GM19328 (cell line): ENCODE measurements at regions not wholly inside any gene's neighbourhood (a gene's known extent, or its start where the extent isn't known, plus 50 kb on each side); places are given as distances from the start of the nearest gene placed in this dataset.

Experiments
- ATAC-seq: cut with Tn5 transposase; IDR thresholded peaks from one replicate; pipeline ENCODE4 v1.9.1; 2021; ENCODE audit warnings: mild to moderate bottlenecking, moderate library complexity; ENCODE audit not compliant: unreplicated experiment

DNA sequence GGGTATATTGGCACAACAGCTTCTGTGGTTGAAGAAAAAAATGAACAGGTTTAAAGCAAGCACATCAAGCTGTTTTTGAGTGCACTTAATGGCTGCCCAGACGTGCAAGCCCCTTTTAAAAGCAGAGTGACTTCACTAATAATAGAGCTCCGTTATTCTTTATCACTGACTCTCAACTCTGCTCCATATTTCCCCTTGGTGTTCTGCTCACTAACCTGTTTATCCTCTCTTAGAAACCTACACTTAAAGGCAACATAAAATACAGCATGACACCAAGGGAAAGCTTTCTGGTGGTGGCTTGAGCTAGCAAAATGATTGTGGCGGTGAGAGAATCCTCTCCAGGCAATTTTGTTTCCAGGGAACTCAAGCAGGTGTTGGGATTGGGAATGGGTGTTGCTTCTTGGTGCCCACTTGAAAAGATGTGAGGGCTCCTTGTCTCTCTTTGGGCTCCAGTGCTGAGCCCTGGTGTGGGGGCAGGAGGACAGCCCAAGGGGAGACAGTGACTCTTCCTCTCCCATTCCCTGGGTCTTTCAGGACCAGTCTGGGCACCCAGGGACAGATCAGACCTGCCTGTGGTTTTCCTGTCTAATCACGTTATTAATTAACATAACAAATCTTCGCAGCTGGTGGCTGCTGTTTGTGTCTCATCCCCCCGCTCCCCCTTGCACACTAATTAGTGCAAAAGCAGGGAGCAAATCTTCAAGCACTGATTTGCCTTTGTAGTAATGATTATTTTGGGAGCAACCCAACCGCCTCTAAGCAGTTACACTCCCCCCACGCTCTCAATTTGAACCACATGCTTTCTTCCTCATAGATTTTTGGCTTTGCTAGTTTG, 289.4 kb upstream of the CXCR4 start:
- ATAC-seq = no peak

DNA sequence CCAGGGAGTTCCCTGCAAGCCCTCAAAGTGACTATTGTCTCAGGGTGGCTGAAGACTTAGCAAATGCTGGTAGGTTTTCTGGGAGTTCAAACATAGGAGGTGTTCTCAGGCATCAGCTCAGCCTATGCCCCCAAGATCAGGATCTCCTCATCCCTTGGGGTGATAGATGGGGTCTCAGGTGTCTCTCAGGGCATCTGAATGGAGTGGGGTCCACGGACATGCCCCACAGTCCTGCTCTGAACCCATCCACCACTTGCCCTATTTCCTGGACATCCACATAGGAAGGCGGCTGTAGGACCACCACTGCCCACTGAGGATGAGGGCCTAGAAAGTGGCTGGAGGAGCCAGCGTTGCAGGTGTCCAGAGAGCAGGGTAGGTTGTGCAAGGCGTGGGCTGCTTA, 287.0 kb upstream of the CXCR4 start:
- ATAC-seq = no peak

DNA sequence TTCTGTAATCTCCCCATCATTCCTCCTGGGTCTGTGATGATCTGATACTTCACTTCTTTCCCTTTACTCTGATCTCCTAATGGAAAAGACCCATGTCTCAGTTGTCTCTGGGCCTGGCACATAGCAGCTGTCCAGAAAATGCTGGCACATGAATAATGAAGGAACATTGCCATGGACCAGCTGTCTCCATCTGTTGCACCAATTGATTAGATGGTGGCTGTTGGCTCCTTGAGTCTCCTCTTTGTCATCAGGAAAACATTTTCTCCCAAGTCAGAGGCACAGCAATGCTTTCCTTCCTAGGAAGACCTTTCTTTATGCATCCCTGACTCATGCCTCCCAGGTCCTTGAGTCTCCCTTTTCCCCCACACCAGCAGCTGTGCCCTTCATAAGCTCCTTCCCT, 286.2 kb upstream of the CXCR4 start:
- no peak for ATAC-seq

DNA sequence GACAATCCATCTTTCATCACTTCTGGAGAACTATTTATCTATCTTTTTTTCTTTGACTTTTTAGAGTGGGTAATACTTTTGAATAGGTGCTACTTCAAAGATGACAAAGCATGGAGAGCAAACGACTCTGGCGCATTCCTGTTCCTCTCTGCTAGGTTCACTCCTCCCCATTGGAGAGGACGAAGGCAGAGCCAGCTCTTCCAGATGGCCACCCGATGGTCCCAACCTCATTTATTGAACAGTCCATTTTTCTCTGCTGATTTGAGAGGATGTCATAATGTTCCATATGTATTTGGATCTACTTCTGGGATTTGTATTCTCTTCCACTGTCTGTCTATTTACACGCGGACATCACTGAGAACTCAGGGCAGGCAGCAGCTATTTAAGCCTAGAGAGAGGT, 284.3 kb upstream of the CXCR4 start:
- no peak for ATAC-seq

DNA sequence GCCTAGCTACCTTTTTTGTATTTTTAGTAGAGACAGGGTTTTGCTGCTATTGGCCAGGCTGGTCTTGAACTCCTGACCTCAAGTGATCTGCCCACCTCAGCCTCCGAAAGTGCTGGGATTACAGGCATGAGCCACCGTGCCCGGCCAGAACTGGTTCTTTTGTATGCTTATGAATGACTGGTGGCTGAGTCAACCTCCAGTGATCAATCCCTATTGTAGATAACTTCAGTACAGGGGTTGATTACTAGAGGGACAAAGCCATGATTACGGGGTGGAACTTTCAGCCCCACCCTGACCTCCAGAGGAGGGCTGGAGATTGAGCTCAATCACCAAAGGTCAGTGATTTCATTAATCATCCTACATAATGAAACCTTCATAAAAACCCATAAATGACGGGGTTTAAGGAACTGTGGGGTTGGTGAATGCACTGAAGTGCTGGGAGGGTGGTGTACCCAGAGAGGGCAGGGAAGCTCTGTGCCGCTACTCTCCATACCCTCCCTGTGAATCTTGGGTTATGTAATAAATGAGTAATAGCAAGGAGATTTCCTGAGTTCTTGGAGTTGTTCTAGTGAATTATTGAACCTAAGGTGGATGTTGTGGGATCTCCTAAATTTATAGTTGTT, 281.8 kb upstream of the CXCR4 start:
- no peak for ATAC-seq

DNA sequence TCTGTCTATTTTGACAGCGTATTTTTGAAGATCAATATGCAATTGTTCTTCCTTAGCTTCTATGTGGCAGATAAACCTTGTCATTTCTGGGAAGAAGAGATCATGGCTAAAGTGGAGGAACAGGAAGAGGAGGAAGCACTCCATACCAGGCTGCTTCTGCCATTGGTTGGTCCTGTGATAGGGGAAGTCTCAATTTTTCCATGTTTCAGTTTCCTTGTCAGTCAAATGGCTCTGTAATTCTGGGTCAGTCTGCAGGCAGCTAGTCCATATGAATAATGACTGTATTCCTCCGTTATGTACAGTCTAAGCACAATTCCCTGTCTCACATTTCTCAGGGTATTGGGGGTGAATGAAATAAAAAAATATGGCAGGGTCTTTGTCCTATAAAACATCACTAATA, 277.6 kb upstream of the CXCR4 start:
- no peak for ATAC-seq

DNA sequence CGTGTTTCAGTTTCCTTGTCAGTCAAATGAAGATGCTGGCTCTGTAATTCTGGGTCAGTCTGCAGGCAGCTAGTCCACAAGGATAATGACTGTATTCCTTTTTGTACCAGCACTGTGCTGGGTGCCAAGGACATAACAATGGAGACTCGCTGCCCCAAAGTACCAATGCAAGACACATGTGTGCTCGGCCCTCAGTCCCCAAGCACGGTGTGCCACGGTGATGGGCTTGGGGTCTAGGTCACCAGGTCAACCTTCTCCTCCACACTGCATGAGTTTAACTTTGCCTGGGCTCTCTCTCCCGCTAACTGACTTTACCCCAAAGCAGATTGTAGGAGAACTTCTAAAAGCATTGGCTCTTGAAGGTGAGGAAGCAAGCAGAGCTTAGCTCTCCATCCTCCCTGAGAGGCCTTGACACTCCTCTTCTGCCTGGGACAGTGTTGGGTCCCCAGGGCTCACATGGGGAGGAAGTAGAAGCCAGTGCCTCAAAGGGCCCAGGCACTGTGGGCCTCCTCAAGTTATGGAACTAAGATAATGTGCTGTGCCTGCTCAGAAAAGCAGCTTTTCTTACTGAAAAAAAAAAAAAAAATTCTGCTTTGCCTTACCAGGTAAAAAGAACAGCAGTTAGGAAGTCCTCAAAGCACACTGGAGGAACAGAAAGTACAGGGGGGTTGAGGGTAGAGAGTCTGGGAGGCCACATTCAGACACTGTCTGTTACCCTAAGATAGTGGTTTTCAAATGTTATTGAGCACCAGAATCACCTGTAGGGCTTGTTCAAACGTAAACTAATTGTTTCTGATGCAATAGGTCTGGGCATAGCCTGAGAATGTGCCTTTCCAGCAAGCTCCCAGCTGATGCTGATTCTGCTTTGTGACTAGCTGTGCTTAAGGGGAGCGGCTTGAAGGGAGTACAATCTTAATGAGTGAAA, 276.4 kb upstream of the CXCR4 start:
- ATAC-seq = peak; percentile 72

DNA sequence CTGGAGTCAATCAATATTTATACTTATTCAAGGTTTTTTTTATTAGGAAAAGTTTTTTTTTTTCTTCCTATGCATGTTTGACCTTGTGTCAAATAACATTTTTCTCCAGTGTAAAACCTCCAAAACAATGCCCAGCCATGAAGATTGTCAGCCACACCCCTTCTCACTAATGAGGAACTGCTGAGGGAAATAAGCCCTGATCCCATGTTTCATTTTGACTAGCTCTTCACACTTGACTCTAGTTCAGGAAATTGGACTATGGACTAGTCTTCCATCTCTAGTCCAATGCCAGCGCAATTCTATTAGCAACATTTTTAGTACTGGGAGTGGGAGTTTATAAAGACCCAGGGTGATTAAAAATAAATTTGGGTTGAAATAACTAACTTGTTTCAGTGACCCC, 275.6 kb upstream of the CXCR4 start:
- ATAC-seq = no peak

DNA sequence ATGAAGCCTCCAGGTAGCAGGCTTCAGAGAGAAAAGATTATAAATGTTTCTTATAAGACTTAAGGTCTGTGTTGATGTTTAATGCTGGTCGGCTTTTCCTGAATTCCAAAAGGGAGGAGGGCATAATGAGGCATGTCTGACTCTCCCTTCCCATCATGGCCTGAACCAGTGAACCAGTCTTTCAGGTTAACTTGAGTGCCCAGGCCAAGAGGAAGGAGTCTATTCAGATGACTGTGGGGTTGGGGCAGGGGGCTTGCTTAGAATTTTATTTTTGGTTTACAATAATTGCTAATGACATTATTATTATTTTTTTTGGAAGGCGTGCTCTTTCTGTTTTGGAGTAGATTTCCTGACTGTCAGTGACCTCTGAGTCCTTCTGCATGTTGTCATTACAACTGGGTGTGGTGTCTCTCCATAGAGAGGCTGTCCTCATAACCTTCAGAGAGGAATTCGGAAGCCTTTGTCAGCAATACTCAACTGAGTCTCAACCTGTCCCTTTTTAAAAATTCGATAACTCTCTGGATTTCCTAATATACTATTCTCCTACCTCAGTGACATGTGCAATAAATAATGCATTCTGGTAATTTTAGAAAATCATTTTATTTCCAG, 275.1 kb upstream of the CXCR4 start:
- no peak for ATAC-seq

DNA sequence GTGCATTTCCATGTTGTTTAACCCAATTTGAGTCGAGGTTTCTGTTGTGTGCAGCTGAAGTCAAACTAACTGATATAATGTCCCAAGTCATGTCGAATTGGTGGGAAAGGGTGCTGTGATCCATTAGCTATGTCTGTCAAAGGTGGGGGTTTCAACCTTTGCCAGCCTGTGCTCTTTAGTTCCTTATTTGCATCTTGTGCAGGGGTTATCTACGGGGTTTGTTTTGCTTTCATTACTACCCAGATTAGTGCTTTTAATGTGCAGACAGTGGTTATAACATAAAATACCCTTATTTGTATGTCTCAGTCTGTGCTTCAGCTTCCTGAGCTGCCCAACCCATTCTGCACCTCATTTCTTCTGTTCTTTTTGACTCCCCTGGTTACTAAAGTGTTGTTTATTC, 271.9 kb upstream of the CXCR4 start:
- ATAC-seq = peak; percentile 55

DNA sequence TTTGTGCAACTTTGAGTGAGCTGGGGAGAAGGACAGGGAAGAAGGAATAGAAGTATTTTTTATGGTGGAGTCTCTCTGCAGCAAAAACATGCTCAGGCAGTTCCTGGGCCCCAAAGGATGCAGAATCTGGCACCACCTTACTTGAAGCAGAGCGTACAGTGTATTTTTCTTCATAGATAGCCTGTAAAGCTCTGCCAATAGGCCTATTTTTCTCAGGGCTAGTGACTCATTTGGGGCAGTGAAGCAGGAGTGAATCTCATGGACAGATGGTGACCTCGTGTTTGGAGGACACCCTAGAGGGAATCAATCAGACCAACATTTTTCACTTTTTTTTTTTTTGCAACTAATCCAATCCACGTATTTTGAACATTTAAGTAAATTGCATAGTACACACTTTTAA, 268.1 kb upstream of the CXCR4 start:
- ATAC-seq = no peak

DNA sequence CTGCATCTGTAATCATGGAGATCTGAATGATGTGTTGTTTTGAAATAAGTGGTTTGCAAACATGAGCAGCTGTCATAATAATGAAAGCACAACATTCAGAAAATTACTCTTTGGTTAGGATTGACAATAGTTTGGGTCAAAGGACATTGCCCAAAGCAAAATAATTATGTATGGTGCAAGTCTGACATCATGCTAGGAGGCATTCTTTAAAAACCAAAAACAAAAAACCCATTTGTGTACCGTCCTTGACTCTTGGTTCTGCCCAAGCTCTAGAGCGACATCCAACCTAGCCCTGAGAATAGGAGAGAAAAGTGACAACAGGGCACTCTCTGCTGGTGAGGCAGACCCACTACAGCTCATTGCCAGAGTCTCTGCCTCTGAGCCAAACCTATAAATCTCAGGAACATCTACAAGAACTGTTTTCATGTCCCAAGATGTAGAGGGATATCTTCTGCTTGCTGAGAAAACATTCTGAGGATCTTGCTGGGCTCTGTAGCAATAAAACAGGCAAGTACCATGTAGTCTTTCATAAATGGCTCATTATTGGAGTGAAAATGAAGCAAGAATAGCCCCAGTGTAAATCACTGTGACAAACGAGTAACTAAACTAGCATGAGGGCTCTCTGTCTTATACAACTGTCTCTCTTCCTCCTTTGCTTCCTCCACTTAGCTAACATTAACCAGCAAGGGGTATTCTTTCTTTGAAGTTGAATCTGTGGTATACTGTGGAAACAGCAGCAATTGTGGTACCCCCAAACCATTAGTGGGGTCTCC, 266.8 kb upstream of the CXCR4 start:
- peak; percentile 35 for ATAC-seq

DNA sequence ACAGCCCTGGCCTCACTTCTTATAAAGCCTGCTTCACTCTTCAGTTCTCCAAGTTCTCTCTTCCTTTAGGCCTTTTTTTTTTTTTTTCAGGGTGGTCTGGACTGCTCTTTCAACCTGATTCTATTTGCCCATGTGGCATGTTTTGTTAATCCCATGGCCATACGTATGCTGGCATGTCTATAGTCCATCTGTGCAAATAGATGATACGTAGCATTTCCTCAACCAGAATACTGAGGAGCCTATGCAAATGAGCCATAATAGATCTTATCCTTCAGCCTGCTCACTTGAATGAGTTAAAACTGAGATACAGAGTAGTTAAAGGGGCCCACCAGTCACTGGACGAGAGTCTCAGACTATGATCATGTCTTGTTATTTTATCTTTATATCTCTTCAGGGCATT, 265.2 kb upstream of the CXCR4 start:
- ATAC-seq = no peak

DNA sequence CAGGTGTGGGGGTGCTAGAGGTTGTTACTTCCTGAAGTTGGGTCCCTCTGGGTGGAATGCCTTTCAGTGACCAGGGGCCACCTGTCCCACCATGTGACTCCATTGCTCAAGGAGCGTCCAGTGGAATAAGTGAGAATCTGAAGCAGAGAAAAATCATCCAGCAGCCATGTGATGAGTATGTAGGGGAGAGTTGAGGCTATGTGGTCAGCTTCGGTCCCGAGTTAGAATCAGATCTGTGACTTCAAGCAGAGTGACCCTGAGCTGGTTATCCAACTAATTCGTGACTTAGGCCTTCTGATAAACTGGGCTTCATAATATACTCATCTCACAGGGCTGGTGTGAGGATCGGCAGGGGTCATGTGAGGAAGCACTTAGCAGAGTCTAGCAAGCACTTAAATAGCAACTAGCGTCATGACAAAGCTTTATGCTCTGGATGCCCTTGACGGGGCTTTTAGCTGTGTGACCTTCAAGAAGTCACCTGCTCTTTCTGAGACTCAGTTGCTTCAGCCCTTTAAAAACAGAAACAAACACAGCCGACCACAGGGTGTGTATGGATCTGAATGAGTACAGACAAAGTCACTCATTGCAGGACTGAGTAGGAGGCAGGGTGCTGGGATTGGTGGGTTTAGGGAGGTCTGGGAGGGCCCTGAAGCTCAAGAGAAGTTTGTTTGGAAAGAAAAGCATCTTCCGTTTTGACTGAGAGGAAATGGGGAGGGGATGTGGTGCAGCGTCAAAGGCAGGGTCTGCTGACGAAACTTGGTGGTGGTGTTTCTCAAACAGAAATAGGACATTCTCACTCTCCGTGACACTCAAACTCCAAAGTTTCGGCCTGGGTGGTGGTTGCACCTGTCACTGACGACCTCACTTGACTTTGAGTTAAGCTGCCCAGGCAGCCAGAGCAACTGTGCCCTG, 264.0 kb upstream of the CXCR4 start:
- peak; percentile 67 for ATAC-seq

DNA sequence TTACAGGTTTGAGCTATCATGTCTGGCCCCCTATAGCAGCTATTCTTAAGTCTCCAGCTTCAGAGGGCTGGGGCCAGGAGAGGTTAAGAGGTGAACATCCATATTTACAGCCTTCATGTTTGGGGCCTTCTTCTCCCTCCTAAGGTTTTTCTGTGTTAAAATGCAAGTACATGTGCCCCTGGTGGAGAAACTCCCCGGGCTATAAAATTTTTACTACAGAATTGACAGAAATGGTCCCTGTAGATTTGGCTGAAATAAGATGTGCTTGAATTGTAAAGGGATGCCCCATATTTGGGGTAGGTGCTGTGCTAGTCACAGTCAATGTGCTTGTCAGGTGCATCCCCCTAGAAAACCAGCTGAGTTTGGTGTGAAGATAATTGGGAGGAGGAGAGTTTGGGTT, 263.3 kb upstream of the CXCR4 start:
- ATAC-seq = no peak

DNA sequence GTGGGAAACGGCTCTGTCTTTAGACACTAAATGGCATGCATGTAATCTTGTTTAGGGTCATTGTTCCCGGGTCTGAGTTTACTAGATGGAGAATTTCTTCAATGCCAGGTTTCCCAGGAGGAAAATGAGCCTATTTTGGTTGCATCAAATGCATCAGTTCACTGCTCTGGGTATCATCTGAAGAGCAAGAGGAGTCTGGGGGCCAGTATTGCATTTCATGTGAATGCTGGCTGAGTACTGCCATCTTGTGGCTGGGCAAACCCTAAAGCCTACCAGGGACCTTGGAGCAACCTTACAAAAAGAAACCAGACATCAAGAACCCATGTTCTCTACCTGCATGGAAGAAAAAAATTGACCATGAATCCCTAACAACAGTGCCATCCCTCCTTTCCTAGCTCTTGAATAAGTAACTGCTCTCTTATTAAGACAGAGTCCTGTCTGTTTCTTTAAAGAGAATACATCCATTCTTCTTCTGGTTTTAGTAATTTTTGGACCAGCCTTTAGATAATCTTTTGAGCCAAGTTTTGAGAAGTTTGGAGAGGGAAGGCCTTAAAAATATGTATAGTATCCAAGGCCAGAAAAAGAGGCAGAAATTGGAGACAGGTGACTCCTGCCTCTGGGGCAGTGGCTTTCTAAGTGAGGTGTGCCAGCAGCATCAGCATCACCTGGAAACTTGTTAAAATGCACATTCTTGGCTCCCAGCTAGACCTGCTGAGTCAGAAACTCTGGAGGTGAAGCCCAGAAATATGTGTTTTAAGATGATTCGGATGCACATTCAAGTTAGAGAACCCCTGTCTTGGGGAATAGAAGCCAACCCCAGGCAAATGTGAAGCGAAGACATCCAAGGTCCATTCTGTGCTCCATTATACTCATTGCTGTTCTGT, 261.0 kb upstream of the CXCR4 start:
- ATAC-seq = no peak

DNA sequence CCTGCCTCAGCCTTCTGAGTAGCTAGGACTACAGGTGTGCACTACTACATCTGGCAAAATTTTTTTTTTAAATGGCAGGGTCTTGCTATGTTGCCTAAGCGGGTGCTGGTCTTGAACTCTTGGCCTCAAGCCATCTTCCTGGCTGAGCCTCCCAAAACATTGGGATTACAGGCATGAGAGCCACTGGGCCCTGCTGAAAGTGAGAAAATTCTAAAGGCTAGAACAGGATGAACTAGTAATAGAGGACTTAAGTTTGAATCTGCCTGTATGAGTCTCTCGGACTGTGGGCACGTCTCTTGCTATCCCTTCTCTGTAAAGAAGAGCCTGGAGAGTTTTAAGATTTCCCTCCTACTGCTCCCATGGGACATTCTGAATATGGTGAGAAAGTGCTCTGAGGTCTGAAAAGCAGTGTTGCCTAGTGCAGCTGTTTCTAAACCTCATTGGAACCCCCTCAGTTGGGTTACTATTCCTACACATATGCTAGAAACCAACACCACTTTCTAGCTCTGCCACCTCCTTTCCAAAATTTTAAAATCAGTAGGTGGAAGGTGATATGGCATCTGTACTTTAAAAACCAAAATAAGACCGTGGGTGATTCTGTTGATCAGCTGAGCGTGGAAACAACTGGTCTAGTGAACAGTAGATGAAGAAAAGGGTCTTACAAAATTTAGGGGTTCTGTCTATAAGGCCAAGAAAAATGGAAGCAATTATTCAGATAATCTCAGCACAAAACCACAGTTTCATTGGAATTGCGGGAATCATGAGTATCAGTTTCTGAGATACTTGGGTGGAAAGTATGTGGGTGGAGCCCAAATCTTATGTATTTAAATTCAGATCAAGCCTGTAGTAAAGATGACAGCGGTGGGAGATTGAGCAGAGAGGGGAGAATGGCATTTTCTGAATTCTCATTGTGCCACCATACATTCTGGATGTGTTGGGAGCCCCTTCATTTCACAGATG, 259.8 kb upstream of the CXCR4 start:
- ATAC-seq = no peak
